Breast epithelium (tissue), 4 donors: ENCODE measurements at regions not wholly inside any gene's neighbourhood (a gene's known extent, or its start where the extent isn't known, plus 50 kb on each side); places are given as distances from the start of the nearest gene placed in this dataset.
"Not testable (repeated sequence)": the region's sequence is repeated elsewhere in the genome, so short reads cannot be mapped to it uniquely, and the experiment has no call there.

Experiments used
- DNase-seq, 2 donors: peaks; one replicate each; pipeline ENCODE4 v3.0.0-alpha.2; 2019; ENCODE audit warnings: low spot score in 2 of 2
- H3K27ac ChIP-seq, 2 donors: fragments of 200-600 bp; sonication (generic) in 1 of 2; one replicate each; pipeline ENCODE4 v1.5.1; 2016 to 2019; ENCODE audit warnings: mild to moderate bottlenecking in 1 of 2
- H3K27me3 ChIP-seq, 2 donors: fragments of 200-600 bp; sonication (generic) in 1 of 2; one replicate each; pipeline versions ENCODE4 v1.5.1 to v1.6.0; 2017 to 2019; ENCODE audit warnings: control low read depth in 1 of 2, mild to moderate bottlenecking in 1 of 2
- H3K36me3 ChIP-seq: fragments of 200-600 bp; one replicate; pipeline ENCODE4 v1.5.1; 2019
- H3K4me1 ChIP-seq, 2 donors: fragments of 200-600 bp; sonication (generic); one replicate each; pipeline ENCODE4 v1.5.1; 2016 to 2019; ENCODE audit warnings: control low read depth in 1 of 2
- H3K4me3 ChIP-seq, 3 donors: fragments of 200-600 bp; sonication (generic); 1 replicate in 2 of 3; 2 replicates in 1 of 3; pipeline ENCODE4 v1.5.1; 2016 to 2019; ENCODE audit warnings: mild to moderate bottlenecking in 3 of 3, moderate library complexity in 2 of 3
- H3K9me3 ChIP-seq, 2 donors: fragments of 200-600 bp; sonication (generic) in 1 of 2; one replicate each; pipeline ENCODE4 v1.5.1; 2016 to 2019; ENCODE audit warnings: control low read depth in 1 of 2
- CTCF ChIP-seq, 3 donors: fragments of 450-650 bp; IDR thresholded peaks; one replicate each; pipeline ENCODE4 v1.5.1; 2016 to 2017; ENCODE audit warnings: antibody characterized with exemption in 3 of 3, mild to moderate bottlenecking in 3 of 3, moderate library complexity in 3 of 3
- POLR2A ChIP-seq: fragments of 450-650 bp; IDR thresholded peaks from one replicate; pipeline ENCODE4 v1.6.1; 2016; ENCODE audit warnings: antibody characterized with exemption, mild to moderate bottlenecking, moderate library complexity
- POLR2AphosphoS5 ChIP-seq, 3 donors: sonication (generic); formaldehyde crosslinking; IDR thresholded peaks; one replicate each; pipeline ENCODE4 v1.6.1; 2017; ENCODE audit warnings: antibody characterized with exemption in 3 of 3
- intact Hi-C: fragments of 100-400 bp; cut with DNase I; formaldehyde crosslinking; loops from one replicate; pipeline ENCODE4 v1.15.1; 2023; ENCODE audit warnings: low total_unique reads

- Histone ChIP-seq H3K4me3 (no peak overlapping the region), H3K9me3 (no peaks in the 10 kb centered on the region), H3K4me1 (no peaks in the 10 kb centered on the region), H3K27me3 (no peaks in the 10 kb centered on the region), H3K27ac (no peak overlapping the region), H3K36me3 (no peaks in the 10 kb centered on the region)
- no peak for DNase-seq
- TF ChIP-seq POLR2AphosphoS5 (IDR thresholded peaks at IDR 0.05) (no peak), POLR2A (no peak), CTCF (IDR thresholded peaks at IDR 0.05) (no peak)
- intact Hi-C loops, result no loop called here
Measured at GRCh38 chr3:28617821-28618220, 269.2 kb upstream of the AZI2 start.

GRCh38 chr3:28623106-28623505 is 274.5 kb upstream of the AZI2 start:
- Histone ChIP-seq H3K9me3 (no peaks in the 10 kb centered on the region), H3K27me3 (no peaks in the 10 kb centered on the region), H3K27ac (no peak overlapping the region), H3K4me1 (no peaks in the 10 kb centered on the region), H3K36me3 (no peaks in the 10 kb centered on the region), H3K4me3 (no peak overlapping the region)
- TF ChIP-seq POLR2AphosphoS5 (IDR thresholded peaks at IDR 0.05), result no peak
- TF ChIP-seq POLR2A, result no peak
- TF ChIP-seq CTCF (IDR thresholded peaks at IDR 0.05), result no peak
- DNase-seq, result no peak
- intact Hi-C loops, result loop anchor here (2.0 kb wide), 1 partner anchor 18 kb away; no protein-coding TSS in a partner anchor

GRCh38 chr3:28624084-28624483 is 275.5 kb upstream of the AZI2 start:
- TF ChIP-seq CTCF (IDR thresholded peaks at IDR 0.05) (no peak), POLR2A (no peak), POLR2AphosphoS5 (IDR thresholded peaks at IDR 0.05) (no peak)
- DNase-seq, result no peak
- Histone ChIP-seq H3K4me3 (no peak overlapping the region), H3K4me1 (no peaks in the 10 kb centered on the region), H3K9me3 (no peaks in the 10 kb centered on the region), H3K27ac (no peak overlapping the region), H3K27me3 (no peaks in the 10 kb centered on the region), H3K36me3 (no peaks in the 10 kb centered on the region)
- intact Hi-C loops, result no loop called here

- intact Hi-C loops, H3K36me3 ChIP-seq, H3K27ac ChIP-seq, H3K4me1 ChIP-seq, DNase-seq, H3K4me3 ChIP-seq, H3K9me3 ChIP-seq, H3K27me3 ChIP-seq: not testable (repeated sequence)
Measured at GRCh38 chr3:28627843-28628242, 279.2 kb upstream of the AZI2 start.

GRCh38 chr3:28634019-28634418 is 285.4 kb upstream of the AZI2 start:
- H3K27ac ChIP-seq, result no peak overlapping the region
- DNase-seq, result no peak
- TF ChIP-seq POLR2AphosphoS5 (IDR thresholded peaks at IDR 0.05), result no peak
- no peaks in the 10 kb centered on the region for H3K4me1 ChIP-seq
- no peak overlapping the region for H3K4me3 ChIP-seq
- intact Hi-C loops, result no loop called here
- H3K9me3 ChIP-seq, result no peaks in the 10 kb centered on the region
- H3K27me3 ChIP-seq, result no peaks in the 10 kb centered on the region
- H3K36me3 ChIP-seq, result no peaks in the 10 kb centered on the region

GRCh38 chr3:28637742-28638141 is 289.1 kb upstream of the AZI2 start:
- H3K9me3 ChIP-seq, result no peaks in the 10 kb centered on the region
- H3K27ac ChIP-seq, result no peak overlapping the region
- no peak overlapping the region for H3K4me3 ChIP-seq
- TF ChIP-seq POLR2AphosphoS5 (IDR thresholded peaks at IDR 0.05) (no peak), CTCF (IDR thresholded peaks at IDR 0.05) (no peak), POLR2A (no peak)
- H3K36me3 ChIP-seq, result no peaks in the 10 kb centered on the region
- no peak for DNase-seq
- H3K4me1 ChIP-seq, result no peaks in the 10 kb centered on the region
- no peaks in the 10 kb centered on the region for H3K27me3 ChIP-seq
- intact Hi-C loops, result no loop called here
